Activated CD4-positive, alpha-beta memory T cell treated with anti-CD3 and anti-CD28 coated beads for 36 hours (primary cell): ENCODE measurements at regions not wholly inside any gene's neighbourhood (a gene's known extent, or its start where the extent isn't known, plus 50 kb on each side); places are given as distances from the start of the nearest gene placed in this dataset.
"Not testable (repeated sequence)": the region's sequence is repeated elsewhere in the genome, so short reads cannot be mapped to it uniquely, and the experiment has no call there.

Experiments
- CTCF ChIA-PET: fragments of 350-600 bp; sonication (Branson Sonifier 250); formaldehyde crosslinking; loops from one replicate; lab custom pipeline; 2021; ENCODE audit warnings: antibody characterized with exemption, inconsistent platforms; lab: Charles Lee
- POLR2A ChIA-PET: fragments of 350-600 bp; sonication (Branson Sonifier 250); formaldehyde crosslinking; loops from one replicate; lab custom pipeline; 2021; ENCODE audit warnings: antibody characterized with exemption; lab: Charles Lee
- DNase-seq: peaks from one replicate; pipeline ENCODE4 v3.0.0-alpha.2; 2020
- H3K27ac Mint-ChIP-seq: one replicate; pipeline ENCODE4 v1.8.0; 2021; ENCODE audit warnings: mixed read lengths
- H3K27me3 Mint-ChIP-seq: one replicate; pipeline ENCODE4 v1.8.0; 2021; ENCODE audit warnings: mixed read lengths
- H3K36me3 Mint-ChIP-seq: one replicate; pipeline ENCODE4 v1.8.0; 2021; ENCODE audit warnings: mixed read lengths
- H3K4me1 Mint-ChIP-seq: one replicate; pipeline ENCODE4 v1.8.0; 2021; ENCODE audit warnings: low read depth, mixed read lengths
- H3K4me3 Mint-ChIP-seq: one replicate; pipeline ENCODE4 v1.8.0; 2021; ENCODE audit warnings: mild to moderate bottlenecking, mixed read lengths
- H3K9me3 Mint-ChIP-seq: one replicate; pipeline ENCODE4 v1.8.0; 2021; ENCODE audit warnings: mixed read lengths
- intact Hi-C: fragments of 100-400 bp; cut with micrococcal nuclease; formaldehyde crosslinking; loops from one replicate; pipeline ENCODE4 v1.15.1; 2023

DNA sequence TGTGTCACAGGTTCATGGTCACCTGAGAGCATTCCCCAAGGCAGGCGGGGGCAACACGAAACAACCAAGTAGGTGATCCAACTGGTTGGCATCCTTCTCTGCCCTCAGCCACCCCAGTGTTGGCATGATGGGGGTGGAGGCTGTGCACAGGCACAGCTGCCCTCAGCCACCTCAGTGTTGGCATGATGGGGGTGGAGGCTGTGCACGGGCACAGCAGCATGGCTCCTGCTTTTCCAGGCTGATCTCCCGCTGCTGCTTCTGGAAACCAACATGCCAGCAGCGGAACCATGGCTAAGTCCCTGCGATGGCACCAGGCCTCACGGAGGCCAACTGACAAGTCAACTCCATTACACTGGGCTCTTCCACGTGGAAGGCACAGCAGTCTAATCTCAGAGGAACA is 447.8 kb downstream of the PTPRU start:
- CTCF ChIA-PET: no interaction called here
- Mint-ChIP-seq H3K9me3 (no peaks in the 10 kb centered on the region), H3K27ac (no peak overlapping the region)

DNA sequence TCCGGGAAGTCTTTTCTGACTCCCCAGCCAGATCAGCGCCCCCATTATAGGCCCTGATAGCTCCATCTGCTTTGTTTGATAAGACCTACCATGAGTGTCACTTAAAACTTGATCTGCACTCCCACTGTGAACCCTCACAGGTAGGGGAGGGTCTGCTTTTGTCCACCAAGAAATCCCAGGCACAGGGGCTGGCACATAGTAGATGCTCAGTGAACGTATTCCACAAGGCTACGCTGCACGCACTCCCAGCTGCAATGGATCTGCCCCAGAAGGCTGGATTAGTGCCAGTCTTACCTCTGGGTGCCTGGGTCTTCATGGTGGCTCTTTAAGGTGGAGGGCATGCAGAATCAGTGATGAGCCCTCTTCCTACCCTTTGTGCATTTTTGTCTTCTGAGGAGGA is 447.1 kb downstream of the PTPRU start:
- no peak overlapping the region for H3K27ac Mint-ChIP-seq
- H3K9me3 Mint-ChIP-seq: no peaks in the 10 kb centered on the region
- no peak overlapping the region for H3K4me3 Mint-ChIP-seq
- DNase-seq: no peak
- intact Hi-C loops: no loop called here
- peaks cover 9% of the 10 kb centered on the region for H3K4me1 Mint-ChIP-seq
- CTCF ChIA-PET: no interaction called here
- H3K36me3 Mint-ChIP-seq: no peaks in the 10 kb centered on the region
- POLR2A ChIA-PET: no interaction called here
- peaks cover 17% of the 10 kb centered on the region for H3K27me3 Mint-ChIP-seq

More for the DNA sequence above, 447.8 kb downstream of the PTPRU start:
- peaks cover 17% of the 10 kb centered on the region for H3K27me3 Mint-ChIP-seq
- POLR2A ChIA-PET: no interaction called here
- intact Hi-C loops: no loop called here
- no peak overlapping the region for H3K4me3 Mint-ChIP-seq
- H3K4me1 Mint-ChIP-seq: peaks cover 15% of the 10 kb centered on the region
- DNase-seq: no peak
- no peaks in the 10 kb centered on the region for H3K36me3 Mint-ChIP-seq

DNA sequence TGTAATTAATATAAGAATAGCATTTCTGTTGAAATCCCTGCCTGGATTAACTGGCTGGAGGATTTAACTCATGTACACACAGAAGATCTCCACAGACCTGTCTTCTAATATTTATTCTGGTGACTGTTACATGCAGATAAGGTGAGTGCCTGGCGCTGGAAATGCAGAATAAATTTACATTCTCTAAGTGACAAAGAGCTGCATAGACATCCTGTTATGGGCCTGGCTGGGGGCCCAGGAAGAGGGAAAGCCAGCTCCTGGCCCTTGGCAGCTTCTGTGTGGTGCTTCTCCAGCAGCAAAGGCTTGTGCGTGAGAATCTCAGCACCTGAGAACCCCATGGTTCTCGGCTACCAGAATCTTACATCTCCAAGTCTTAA is 446.6 kb downstream of the PTPRU start:
- H3K4me1 Mint-ChIP-seq: peaks cover 3% of the 10 kb centered on the region
- no peaks in the 10 kb centered on the region for H3K9me3 Mint-ChIP-seq
- H3K36me3 Mint-ChIP-seq: no peaks in the 10 kb centered on the region
- H3K27ac Mint-ChIP-seq: no peak overlapping the region
- H3K27me3 Mint-ChIP-seq: peaks cover 14% of the 10 kb centered on the region
- no peak for DNase-seq
- POLR2A ChIA-PET: no interaction called here
- CTCF ChIA-PET: no interaction called here
- intact Hi-C loops: no loop called here
- no peak overlapping the region for H3K4me3 Mint-ChIP-seq

DNA sequence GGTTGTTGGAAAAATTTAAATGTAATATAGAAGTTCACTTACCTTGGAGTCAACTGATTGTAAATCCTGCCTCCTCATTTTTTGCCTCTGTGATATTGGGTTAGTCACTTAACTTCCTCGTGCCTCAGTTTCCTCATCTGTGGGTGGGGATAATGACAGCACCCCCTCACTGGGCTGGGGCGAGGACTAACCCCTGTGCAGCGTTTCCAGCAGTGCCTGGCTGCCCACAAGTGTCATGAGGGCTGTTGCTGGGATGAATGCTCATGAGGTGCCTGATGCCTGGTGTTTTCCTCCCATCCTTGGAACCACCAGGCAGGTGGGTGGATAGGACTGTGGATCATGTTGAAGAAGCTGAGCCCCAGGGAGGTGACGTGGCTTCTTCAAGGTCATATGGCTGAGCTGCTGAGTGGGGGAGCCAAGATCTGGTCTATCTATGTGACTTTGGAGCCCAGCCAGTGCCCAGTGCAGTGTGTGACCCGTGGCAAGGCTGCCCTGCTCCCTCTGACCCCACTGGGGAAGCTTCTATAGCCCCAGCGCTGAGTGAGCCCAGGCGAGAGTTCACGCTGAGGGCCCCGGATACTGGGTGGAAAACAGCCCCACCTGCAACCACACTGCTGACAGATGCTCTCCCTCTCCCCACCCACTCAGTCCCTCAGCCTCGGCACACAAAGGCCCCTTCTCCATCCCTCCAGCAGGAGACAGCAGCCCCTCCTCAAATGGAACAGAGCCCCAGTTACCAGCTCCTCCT is 446.0 kb downstream of the PTPRU start:
- intact Hi-C loops: no loop called here
- CTCF ChIA-PET: no interaction called here
- Mint-ChIP-seq H3K27me3 (peaks cover 14% of the 10 kb centered on the region), H3K36me3 (no peaks in the 10 kb centered on the region), H3K4me1 (no peaks in the 10 kb centered on the region), H3K9me3 (no peaks in the 10 kb centered on the region), H3K27ac (no peak overlapping the region), H3K4me3 (no peak overlapping the region)
- POLR2A ChIA-PET: no interaction called here
- DNase-seq: no peak

DNA sequence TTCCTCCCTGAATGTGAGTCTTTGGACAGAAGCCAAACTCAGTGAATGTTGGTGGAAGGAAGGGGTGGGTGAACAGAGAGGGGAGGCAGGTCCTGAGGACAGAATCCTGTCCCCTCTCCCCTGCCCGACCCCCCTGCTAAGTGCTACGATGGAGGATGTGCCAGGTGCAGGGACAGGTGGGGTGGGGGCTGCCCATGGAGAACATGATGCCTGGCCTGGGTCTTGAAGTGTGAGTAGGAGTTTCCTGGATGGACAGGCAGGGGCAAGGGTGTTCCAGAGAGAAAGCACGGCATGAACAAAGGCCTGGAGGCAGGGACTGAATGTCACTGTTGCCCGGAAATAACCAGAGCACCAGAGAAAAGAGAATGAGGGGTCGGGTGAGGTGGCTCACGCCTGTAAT is 445.1 kb downstream of the PTPRU start:
- H3K4me1 Mint-ChIP-seq, CTCF ChIA-PET, DNase-seq, H3K36me3 Mint-ChIP-seq, H3K27ac Mint-ChIP-seq, POLR2A ChIA-PET, H3K9me3 Mint-ChIP-seq, intact Hi-C loops, H3K4me3 Mint-ChIP-seq: not testable (repeated sequence)
- H3K27me3 Mint-ChIP-seq: peaks cover 12% of the 10 kb centered on the region

- no peaks in the 10 kb centered on the region for H3K4me1 Mint-ChIP-seq
- no peaks in the 10 kb centered on the region for H3K36me3 Mint-ChIP-seq
- H3K9me3 Mint-ChIP-seq: no peaks in the 10 kb centered on the region
- DNase-seq: no peak
- POLR2A ChIA-PET: no interaction called here
- peaks cover 5% of the 10 kb centered on the region for H3K27me3 Mint-ChIP-seq
- CTCF ChIA-PET: no interaction called here
- H3K27ac Mint-ChIP-seq: no peak overlapping the region
- intact Hi-C loops: no loop called here
- no peak overlapping the region for H3K4me3 Mint-ChIP-seq
These were observed 443.7 kb downstream of the PTPRU start for GRCh38 chr1:29679828-29680558.

DNA sequence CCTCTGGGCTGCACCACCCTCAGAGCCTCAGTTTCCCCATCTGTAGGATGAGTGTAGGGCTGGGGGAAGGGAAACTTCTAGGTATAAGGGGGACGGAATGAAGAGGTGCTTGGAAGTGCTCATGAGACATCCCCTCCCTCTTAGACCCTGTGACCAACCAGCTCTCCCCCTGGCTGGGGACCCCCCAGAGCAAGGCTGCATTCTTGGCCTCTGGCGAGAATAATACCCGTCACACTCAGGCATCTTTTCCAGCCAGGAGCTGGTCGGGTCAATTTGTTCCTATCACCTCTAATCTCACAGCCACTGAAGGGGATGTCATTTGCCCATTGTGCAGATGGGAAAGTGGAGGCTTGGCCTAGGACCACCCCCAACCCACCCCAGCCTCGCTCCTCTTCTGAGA is 443.0 kb downstream of the PTPRU start:
- peaks cover 5% of the 10 kb centered on the region for H3K27me3 Mint-ChIP-seq
- H3K4me3 Mint-ChIP-seq: no peak overlapping the region
- H3K4me1 Mint-ChIP-seq: no peaks in the 10 kb centered on the region
- no peaks in the 10 kb centered on the region for H3K36me3 Mint-ChIP-seq
- no peak overlapping the region for H3K27ac Mint-ChIP-seq
- ChIA-PET CTCF (interaction anchor here (0.6 kb wide), 1 partner anchor 9 kb away, joined by 3 read pairs; no protein-coding TSS in a partner anchor), POLR2A (no interaction called here)
- no peaks in the 10 kb centered on the region for H3K9me3 Mint-ChIP-seq
- no peak for DNase-seq
- intact Hi-C loops: no loop called here

DNA sequence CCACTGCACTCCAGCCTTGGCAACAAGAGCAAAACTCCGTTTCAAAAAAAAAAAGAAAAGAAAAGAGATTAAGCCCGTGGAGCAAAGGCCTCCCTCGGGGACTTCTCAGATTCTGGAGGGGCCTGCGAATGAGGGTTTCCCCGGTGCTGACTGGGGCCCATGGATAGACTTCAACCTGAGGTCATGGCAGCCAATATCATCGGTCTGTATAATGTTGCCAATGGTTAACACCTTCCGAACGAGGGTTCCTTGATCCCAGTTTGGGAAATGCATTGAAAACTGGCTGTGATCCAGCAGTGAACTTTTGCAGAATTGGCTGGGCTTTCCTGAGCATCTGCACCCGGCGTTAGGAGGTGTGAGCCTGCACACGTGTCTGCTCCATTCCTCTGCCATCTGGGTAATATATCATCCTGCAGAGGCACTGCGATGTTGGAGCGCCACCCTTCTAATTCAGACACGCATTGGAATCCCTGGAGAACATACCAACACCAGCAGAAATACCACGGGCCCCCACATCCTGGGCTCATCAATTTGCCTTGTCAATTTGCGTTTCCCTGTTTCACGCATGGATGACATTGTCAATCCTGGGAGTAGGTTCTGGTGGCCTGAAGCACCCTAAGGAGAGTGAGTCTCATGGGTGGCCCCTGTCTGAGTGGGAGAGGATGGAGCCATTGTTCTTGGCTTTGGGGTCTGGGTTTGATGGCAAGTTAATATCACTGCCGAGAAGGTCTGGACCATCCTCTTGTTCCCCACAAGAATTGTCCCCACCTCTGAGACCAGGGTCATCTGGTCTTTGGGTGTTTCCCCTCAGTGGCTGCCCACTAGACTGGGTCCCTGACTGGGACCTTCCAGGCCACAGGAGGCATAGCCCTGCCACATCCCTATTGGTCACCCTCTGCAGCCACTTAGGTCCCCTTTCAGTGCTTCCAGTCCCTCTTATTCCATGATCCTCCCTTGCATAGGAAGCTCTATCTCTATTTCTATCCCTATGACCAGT is 441.0 kb downstream of the PTPRU start:
- DNase-seq: no peak
- Mint-ChIP-seq H3K4me1 (no peaks in the 10 kb centered on the region), H3K9me3 (no peaks in the 10 kb centered on the region), H3K27me3 (peaks cover 6% of the 10 kb centered on the region), H3K4me3 (no peak overlapping the region), H3K27ac (no peak overlapping the region), H3K36me3 (no peaks in the 10 kb centered on the region)
- POLR2A ChIA-PET: no interaction called here
- intact Hi-C loops: no loop called here
- CTCF ChIA-PET: no interaction called here

- H3K36me3 Mint-ChIP-seq: no peaks in the 10 kb centered on the region
- peaks cover 6% of the 10 kb centered on the region for H3K27me3 Mint-ChIP-seq
- H3K9me3 Mint-ChIP-seq: no peaks in the 10 kb centered on the region
- POLR2A ChIA-PET: no interaction called here
- intact Hi-C loops: no loop called here
- CTCF ChIA-PET: no interaction called here
- no peaks in the 10 kb centered on the region for H3K4me1 Mint-ChIP-seq
- no peak for DNase-seq
- no peak overlapping the region for H3K4me3 Mint-ChIP-seq
- H3K27ac Mint-ChIP-seq: no peak overlapping the region
These were observed 440.2 kb downstream of the PTPRU start for GRCh38 chr1:29676496-29676895.

DNA sequence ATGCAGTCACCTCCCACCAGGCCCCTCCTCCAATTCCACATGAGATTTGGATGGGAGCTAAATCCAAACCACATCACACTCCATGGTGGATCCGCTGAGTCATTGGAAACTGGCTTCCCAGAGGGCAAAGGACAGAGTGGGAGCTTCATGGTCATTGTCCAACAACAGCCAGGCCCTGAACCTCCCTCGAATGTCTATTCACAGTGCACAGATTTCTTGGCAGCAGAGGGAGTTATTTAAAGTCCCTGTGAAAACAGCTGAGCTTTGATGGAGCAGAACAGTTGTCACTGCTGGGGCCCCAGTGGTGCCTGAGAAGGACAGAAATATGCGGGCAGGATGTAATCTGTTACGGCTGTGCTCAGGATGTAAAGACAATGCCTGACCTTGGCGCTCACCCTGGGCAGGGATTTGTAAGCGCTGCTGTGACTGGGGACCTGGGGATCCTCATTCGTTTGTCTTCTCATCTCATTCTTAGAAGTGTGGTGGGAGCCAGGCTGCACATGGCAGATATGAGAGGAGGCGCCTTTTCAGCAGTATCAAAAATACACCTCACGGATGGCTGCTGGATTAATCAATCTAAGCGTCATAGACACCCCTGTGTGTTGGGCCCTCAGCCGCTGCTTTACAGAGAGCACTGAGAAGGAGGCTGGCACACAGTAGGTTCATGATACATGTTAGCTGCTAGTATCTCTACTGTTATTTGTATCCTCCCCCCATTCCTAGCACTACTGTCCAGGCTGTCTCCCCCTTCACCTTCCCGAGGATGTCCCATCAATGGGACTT is 439.4 kb downstream of the PTPRU start:
- intact Hi-C loops: no loop called here
- ChIA-PET CTCF (no interaction called here), POLR2A (no interaction called here)
- no peaks in the 10 kb centered on the region for H3K36me3 Mint-ChIP-seq
- no peak overlapping the region for H3K4me3 Mint-ChIP-seq
- H3K4me1 Mint-ChIP-seq: no peaks in the 10 kb centered on the region
- peaks cover 4% of the 10 kb centered on the region for H3K27me3 Mint-ChIP-seq
- no peak overlapping the region for H3K27ac Mint-ChIP-seq
- no peak for DNase-seq
- H3K9me3 Mint-ChIP-seq: no peaks in the 10 kb centered on the region

GRCh38 chr1:29674627-29675326 is 438.5 kb downstream of the PTPRU start:
- Mint-ChIP-seq H3K27me3 (peaks cover 3% of the 10 kb centered on the region), H3K4me3 (no peak overlapping the region), H3K4me1 (no peaks in the 10 kb centered on the region), H3K36me3 (no peaks in the 10 kb centered on the region), H3K9me3 (no peaks in the 10 kb centered on the region), H3K27ac (no peak overlapping the region)
- POLR2A ChIA-PET: no interaction called here
- intact Hi-C loops: no loop called here
- DNase-seq: no peak
- CTCF ChIA-PET: no interaction called here
